Progenitor cell of endocrine pancreas (in vitro differentiated cells): ENCODE measurements at regions not wholly inside any gene's neighbourhood (a gene's known extent, or its start where the extent isn't known, plus 50 kb on each side); places are given as distances from the start of the nearest gene placed in this dataset.

Experiments
- DNase-seq: peaks from one replicate; pipeline ENCODE4 v3.0.0; 2021; ENCODE audit warnings: low spot score; ENCODE audit not compliant: unreplicated experiment
- H3K27ac Mint-ChIP-seq: 2 replicates; pipeline ENCODE4 v1.8.0; 2021; ENCODE audit warnings: mild to moderate bottlenecking, moderate library complexity, mixed read lengths
- H3K27me3 Mint-ChIP-seq: 2 replicates; pipeline ENCODE4 v1.8.0; 2021; ENCODE audit warnings: mixed read lengths
- H3K36me3 Mint-ChIP-seq: 2 replicates; pipeline ENCODE4 v1.8.0; 2022; ENCODE audit warnings: mixed read lengths; ENCODE audit not compliant: insufficient read depth
- H3K4me1 Mint-ChIP-seq: 2 replicates; pipeline ENCODE4 v1.8.0; 2021; ENCODE audit warnings: low read depth, mixed read lengths
- H3K4me3 Mint-ChIP-seq: 2 replicates; pipeline ENCODE4 v1.8.0; 2021; ENCODE audit warnings: low read depth, mild to moderate bottlenecking, moderate library complexity, mixed read lengths
- H3K9me3 Mint-ChIP-seq: 2 replicates; pipeline ENCODE4 v1.8.0; 2021; ENCODE audit warnings: low read depth, mixed read lengths
- TF ChIP-seq, protein P1 (sequence below): fragments of 200-600 bp; sonication (generic); IDR thresholded peaks from one replicate; pipeline ENCODE4 v1.5.0; 2021; ENCODE audit warnings: antibody characterized with exemption, mild to moderate bottlenecking; ENCODE audit not compliant: unreplicated experiment

DNA sequence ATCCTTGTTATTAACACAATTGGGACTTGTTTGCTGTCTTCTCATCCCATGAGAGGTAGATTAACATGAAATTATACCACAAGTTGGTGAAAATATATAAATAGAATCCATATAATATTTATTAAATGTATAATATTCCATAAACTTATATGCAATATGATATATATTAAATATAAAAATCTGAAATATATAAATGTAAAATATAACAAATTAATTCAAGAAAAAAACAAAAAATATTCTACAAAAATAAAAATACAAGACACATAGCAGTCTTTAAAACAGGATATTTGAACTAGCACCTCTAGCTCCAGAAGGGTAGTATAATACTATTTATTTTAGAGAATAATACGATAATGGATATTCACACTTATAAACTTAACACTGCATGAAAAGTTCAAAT lies 603.3 kb upstream of the FLRT2 start:
- TF ChIP-seq, protein P1, sequence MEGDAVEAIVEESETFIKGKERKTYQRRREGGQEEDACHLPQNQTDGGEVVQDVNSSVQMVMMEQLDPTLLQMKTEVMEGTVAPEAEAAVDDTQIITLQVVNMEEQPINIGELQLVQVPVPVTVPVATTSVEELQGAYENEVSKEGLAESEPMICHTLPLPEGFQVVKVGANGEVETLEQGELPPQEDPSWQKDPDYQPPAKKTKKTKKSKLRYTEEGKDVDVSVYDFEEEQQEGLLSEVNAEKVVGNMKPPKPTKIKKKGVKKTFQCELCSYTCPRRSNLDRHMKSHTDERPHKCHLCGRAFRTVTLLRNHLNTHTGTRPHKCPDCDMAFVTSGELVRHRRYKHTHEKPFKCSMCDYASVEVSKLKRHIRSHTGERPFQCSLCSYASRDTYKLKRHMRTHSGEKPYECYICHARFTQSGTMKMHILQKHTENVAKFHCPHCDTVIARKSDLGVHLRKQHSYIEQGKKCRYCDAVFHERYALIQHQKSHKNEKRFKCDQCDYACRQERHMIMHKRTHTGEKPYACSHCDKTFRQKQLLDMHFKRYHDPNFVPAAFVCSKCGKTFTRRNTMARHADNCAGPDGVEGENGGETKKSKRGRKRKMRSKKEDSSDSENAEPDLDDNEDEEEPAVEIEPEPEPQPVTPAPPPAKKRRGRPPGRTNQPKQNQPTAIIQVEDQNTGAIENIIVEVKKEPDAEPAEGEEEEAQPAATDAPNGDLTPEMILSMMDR = no peak
- no peak overlapping the region for H3K27ac Mint-ChIP-seq
- no peaks in the 10 kb centered on the region for H3K4me1 Mint-ChIP-seq

DNA sequence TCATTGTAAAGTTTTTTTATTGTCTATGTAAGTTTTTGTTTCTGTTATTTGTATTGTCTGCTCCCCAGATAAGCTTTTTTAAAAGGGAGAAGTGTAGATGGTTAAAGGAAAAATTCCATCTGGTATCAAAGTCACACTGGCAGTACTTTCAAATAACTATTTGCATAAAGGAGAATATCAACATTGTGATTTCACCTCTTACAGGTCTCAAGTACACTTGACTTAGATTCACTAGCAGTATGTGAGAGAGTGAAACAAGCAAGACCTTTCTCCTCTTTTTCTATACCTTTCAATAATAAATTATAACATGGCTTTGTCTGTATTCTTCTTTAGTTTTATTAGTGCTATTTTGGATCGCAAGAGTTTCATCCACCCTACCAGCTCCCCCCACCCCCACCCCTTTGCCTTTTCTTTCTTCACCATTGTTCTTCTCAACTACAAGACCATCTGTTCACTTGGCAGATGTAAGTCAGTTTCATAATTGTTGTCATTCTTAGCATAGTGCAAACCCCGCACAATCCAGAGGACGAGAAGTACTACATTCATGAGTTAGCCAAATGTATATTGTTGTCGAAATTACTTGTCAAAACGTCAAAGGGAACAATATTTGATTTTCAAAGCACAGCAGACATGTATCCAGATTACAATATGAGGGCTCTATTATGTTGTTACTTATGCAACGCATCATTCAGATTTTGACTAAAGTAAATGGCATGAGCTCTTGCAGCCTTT lies 602.7 kb upstream of the FLRT2 start:
- H3K27me3 Mint-ChIP-seq = no peaks in the 10 kb centered on the region
- H3K27ac Mint-ChIP-seq = no peak overlapping the region
- H3K4me1 Mint-ChIP-seq = no peaks in the 10 kb centered on the region
- no peak overlapping the region for H3K4me3 Mint-ChIP-seq
- no peak for DNase-seq
- no peaks in the 10 kb centered on the region for H3K36me3 Mint-ChIP-seq
- H3K9me3 Mint-ChIP-seq = peaks cover 2% of the 10 kb centered on the region
- TF ChIP-seq, protein P1 = no peak

More for the DNA sequence above, 603.3 kb upstream of the FLRT2 start:
- H3K27me3 Mint-ChIP-seq = no peaks in the 10 kb centered on the region
- no peaks in the 10 kb centered on the region for H3K36me3 Mint-ChIP-seq
- H3K9me3 Mint-ChIP-seq = no peaks in the 10 kb centered on the region
- no peak overlapping the region for H3K4me3 Mint-ChIP-seq
- no peak for DNase-seq

DNA sequence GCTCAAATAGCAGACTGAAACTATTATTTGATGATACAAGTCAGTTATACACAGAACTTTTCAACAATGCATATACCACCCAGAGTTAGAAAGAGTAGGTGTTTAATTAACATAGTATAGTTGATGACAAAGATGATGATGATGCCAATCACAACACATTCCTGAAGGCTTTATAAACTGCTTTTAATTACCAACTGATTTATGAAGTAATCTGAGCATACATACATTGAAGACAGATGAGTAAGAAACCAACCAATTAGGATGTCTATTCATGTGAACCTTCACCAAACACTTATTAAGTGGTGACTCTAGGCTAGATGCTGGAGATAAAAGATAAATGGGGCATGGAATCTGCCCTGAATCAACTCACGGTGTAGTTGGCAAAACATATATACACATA lies 600.9 kb upstream of the FLRT2 start:
- H3K27ac Mint-ChIP-seq = no peak overlapping the region
- H3K9me3 Mint-ChIP-seq = peaks cover 7% of the 10 kb centered on the region
- no peaks in the 10 kb centered on the region for H3K27me3 Mint-ChIP-seq
- TF ChIP-seq, protein P1 = no peak
- no peak overlapping the region for H3K4me3 Mint-ChIP-seq
- H3K36me3 Mint-ChIP-seq = no peaks in the 10 kb centered on the region
- no peak for DNase-seq
- no peaks in the 10 kb centered on the region for H3K4me1 Mint-ChIP-seq

DNA sequence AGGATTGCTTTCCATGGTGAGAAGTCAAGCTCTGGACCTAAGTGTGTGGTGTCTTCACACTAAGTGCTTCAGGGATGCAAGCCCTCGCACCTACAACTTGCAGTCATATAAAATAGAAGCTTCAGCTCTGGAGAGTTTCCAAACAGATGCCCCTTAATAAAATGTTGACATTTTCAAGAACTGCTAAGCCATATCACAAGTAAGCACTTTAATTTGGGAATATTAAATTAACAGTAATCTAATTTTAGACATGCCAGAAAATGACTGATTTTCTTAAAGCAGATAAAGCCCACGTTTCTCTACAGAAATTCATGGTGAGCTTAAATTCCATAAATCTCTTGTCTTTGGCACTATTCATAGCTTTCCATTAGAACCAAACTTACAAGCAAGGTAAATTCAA lies 600.1 kb upstream of the FLRT2 start:
- Mint-ChIP-seq H3K36me3 (no peaks in the 10 kb centered on the region), H3K27me3 (no peaks in the 10 kb centered on the region), H3K9me3 (peaks cover 13% of the 10 kb centered on the region), H3K4me1 (no peaks in the 10 kb centered on the region), H3K4me3 (no peak overlapping the region), H3K27ac (no peak overlapping the region)
- DNase-seq = no peak
- TF ChIP-seq, protein P1 = no peak

DNA sequence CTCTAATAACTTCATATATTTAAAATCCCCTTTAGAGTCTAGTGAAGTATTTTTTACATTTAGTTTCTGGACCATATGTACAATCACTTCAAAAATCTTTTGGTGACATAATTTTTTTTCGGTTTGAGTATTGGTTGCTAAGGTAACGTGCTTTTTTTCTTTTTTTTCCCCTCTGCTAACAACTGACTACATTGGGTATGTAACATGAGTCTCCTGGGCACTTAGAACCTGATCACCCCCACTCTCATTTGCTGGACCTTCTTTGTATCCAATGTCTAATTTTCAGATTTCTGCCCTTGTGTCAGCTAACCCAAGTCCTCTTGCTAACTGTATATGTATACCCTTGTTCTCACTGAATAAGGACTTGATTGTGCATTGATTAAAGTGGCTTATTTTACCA lies 592.9 kb upstream of the FLRT2 start:
- peaks cover 7% of the 10 kb centered on the region for H3K4me1 Mint-ChIP-seq
- DNase-seq = no peak
- TF ChIP-seq, protein P1 = no peak
- H3K36me3 Mint-ChIP-seq = no peaks in the 10 kb centered on the region
- no peak overlapping the region for H3K27ac Mint-ChIP-seq
- H3K9me3 Mint-ChIP-seq = peaks cover 19% of the 10 kb centered on the region
- no peak overlapping the region for H3K4me3 Mint-ChIP-seq
- H3K27me3 Mint-ChIP-seq = peaks cover 10% of the 10 kb centered on the region
